HG03097 (cell line): ENCODE measurements at regions not wholly inside any gene's neighbourhood (a gene's known extent, or its start where the extent isn't known, plus 50 kb on each side); places are given as distances from the start of the nearest gene placed in this dataset.

ENCODE experiments used
- ATAC-seq: cut with Tn5 transposase; IDR thresholded peaks from one replicate; pipeline ENCODE4 v1.9.1; 2021; ENCODE audit not compliant: unreplicated experiment, low FRiP score

GRCh38 chrX:10892621-10893225 lies 218.4 kb upstream of the HCCS start:
- no peak for ATAC-seq

GRCh38 chrX:10893366-10893765 lies 217.8 kb upstream of the HCCS start:
- no peak for ATAC-seq

- no peak for ATAC-seq
Observed at GRCh38 chrX:10893976-10894375, 217.2 kb upstream of the HCCS start.

- ATAC-seq, result no peak
Observed at GRCh38 chrX:10897768-10898167, 213.4 kb upstream of the HCCS start.

GRCh38 chrX:10900585-10901289 lies 210.4 kb upstream of the HCCS start:
- no peak for ATAC-seq

- ATAC-seq, result no peak
Observed at GRCh38 chrX:10901290-10901633, 209.9 kb upstream of the HCCS start.

GRCh38 chrX:10902001-10902400 lies 209.1 kb upstream of the HCCS start:
- ATAC-seq, result no peak

- no peak for ATAC-seq
Observed at GRCh38 chrX:10903523-10903922, 207.6 kb upstream of the HCCS start.

- no peak for ATAC-seq
Observed at GRCh38 chrX:10904220-10904619, 206.9 kb upstream of the HCCS start.

GRCh38 chrX:10906866-10907265 lies 204.3 kb upstream of the HCCS start:
- no peak for ATAC-seq

- ATAC-seq, result no peak
Observed at GRCh38 chrX:10922159-10922558, 189.0 kb upstream of the HCCS start.

GRCh38 chrX:10922835-10923234 lies 188.3 kb upstream of the HCCS start:
- ATAC-seq, result no peak

GRCh38 chrX:10923466-10923865 lies 187.7 kb upstream of the HCCS start:
- no peak for ATAC-seq

- ATAC-seq, result no peak
Observed at GRCh38 chrX:10926404-10926803, 184.7 kb upstream of the HCCS start.

- no peak for ATAC-seq
Observed at GRCh38 chrX:10926891-10927290, 184.2 kb upstream of the HCCS start.

- no peak for ATAC-seq
Observed at GRCh38 chrX:10929747-10930146, 181.4 kb upstream of the HCCS start.

GRCh38 chrX:10930151-10930550 lies 181.0 kb upstream of the HCCS start:
- ATAC-seq, result no peak

GRCh38 chrX:10931976-10932375 lies 179.2 kb upstream of the HCCS start:
- no peak for ATAC-seq

- ATAC-seq, result no peak
Observed at GRCh38 chrX:10932842-10933440, 178.2 kb upstream of the HCCS start.

- ATAC-seq, result no peak
Observed at GRCh38 chrX:10935501-10935900, 175.6 kb upstream of the HCCS start.

- ATAC-seq, result no peak
Observed at GRCh38 chrX:10936976-10937375, 174.2 kb upstream of the HCCS start.

GRCh38 chrX:10938365-10938923 lies 172.7 kb upstream of the HCCS start:
- no peak for ATAC-seq
